Right lobe of liver (tissue), 6 donors: ENCODE measurements at regions not wholly inside any gene's neighbourhood (a gene's known extent, or its start where the extent isn't known, plus 50 kb on each side); places are given as distances from the start of the nearest gene placed in this dataset.
"Not testable (repeated sequence)": the region's sequence is repeated elsewhere in the genome, so short reads cannot be mapped to it uniquely, and the experiment has no call there.

Experiments used
- ATAC-seq, 4 donors: fragments of 200-7000 bp; cut with Tn5 transposase; one replicate each; pipeline ENCODE4 v1.9.1; 2020; ENCODE audit warnings: mild to moderate bottlenecking in 4 of 4, moderate library complexity in 4 of 4
- DNase-seq, 3 donors: peaks; one replicate each; pipeline ENCODE4 v3.0.0-alpha.2; 2020
- H3K27ac ChIP-seq, 3 donors: fragments of 200-600 bp; one replicate each; pipeline ENCODE4 v1.8.0; 2022
- H3K27me3 ChIP-seq, 2 donors: fragments of 200-600 bp; one replicate each; pipeline ENCODE4 v1.8.0; 2022
- H3K36me3 ChIP-seq, 4 donors: fragments of 200-600 bp; sonication (generic) in 1 of 4; one replicate each; pipeline versions ENCODE4 v1.5.1 to v1.8.0; 2017 to 2022; ENCODE audit warnings: control low read depth in 1 of 4
- H3K4me1 ChIP-seq, 4 donors: fragments of 200-600 bp; sonication (generic) in 1 of 4; one replicate each; pipeline versions ENCODE4 v1.5.1 to v1.8.0; 2017 to 2022; ENCODE audit warnings: control low read depth in 1 of 4
- H3K4me3 ChIP-seq, 3 donors: fragments of 200-600 bp; one replicate each; pipeline ENCODE4 v1.8.0; 2022
- H3K9me3 ChIP-seq, 4 donors: fragments of 200-600 bp; sonication (generic) in 1 of 4; one replicate each; pipeline versions ENCODE4 v1.5.1 to v1.8.0; 2017 to 2022; ENCODE audit warnings: control low read depth in 1 of 4
- CTCF ChIP-seq, 4 donors: fragments of 200-600 bp in 3 of 4; fragments of 450-650 bp in 1 of 4; IDR thresholded peaks; one replicate each; pipeline versions ENCODE4 v1.5.1 to v1.8.0; 2016 to 2022; ENCODE audit warnings: antibody characterized with exemption in 4 of 4, mild to moderate bottlenecking in 2 of 4
- POLR2A ChIP-seq: fragments of 450-650 bp; IDR thresholded peaks from one replicate; pipeline ENCODE4 v1.6.1; 2017; ENCODE audit warnings: antibody characterized with exemption, mild to moderate bottlenecking
- WGBS: methylation state at CpG from one replicate; pipeline ENCODE4 v1.1.6; 2018; ENCODE audit warnings: low coverage, low lambda C conversion rate; ENCODE audit not compliant: insufficient coverage; ENCODE audit errors: missing lambda C conversion rate; 5-methylcytosine and 5-hydroxymethylcytosine counted together
- intact Hi-C, 2 donors: fragments of 100-400 bp; cut with DNase I; formaldehyde crosslinking; loops; one replicate each; pipeline versions ENCODE4 v1.11.2 to v1.14.1; 2022
- donor health status: DM: no; HTN: yes; CAD: no.
- donor health status: DM: no; HTN: no; CAD: no.
- donor health status: DM: no; HTN: no; CAD: no.
- donor health status: DM: no; HTN: yes; CAD: no.
- donor health status: DM: no; HTN: yes; CAD: no.

DNA sequence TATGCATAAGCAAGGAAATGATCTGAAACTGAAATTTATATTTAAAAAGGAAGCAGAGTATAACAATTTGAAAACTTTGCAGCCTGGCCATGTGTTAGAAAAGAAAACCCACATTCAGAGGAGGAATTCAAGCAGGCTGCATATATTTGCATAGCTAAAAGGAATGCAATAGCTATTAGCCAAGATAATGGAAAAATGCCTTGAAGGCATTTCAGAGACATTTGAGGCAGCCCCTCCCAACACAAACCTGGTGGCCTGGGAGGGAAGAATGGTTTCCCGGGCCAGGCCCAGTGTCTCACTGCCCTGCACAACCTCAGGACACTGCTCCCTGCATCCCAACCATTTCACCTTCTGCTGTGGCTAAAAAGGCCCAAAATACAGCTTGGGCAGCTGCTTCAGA, 136.8 kb downstream of the TYW3 start:
- intact Hi-C loops = no loop called here
- ATAC-seq (no peak), DNase-seq (no peak)
- Histone ChIP-seq H3K4me1 (no peaks in the 10 kb centered on the region), H3K9me3 (no peaks in the 10 kb centered on the region), H3K4me3 (no peak overlapping the region), H3K36me3 (no peaks in the 10 kb centered on the region), H3K27me3 (no peaks in the 10 kb centered on the region), H3K27ac (no peak overlapping the region)
- TF ChIP-seq POLR2A (no peak), CTCF (IDR thresholded peaks at IDR 0.05) (no peak)
- no CpG with 5 or more reads among the region's 1 CpG for WGBS

DNA sequence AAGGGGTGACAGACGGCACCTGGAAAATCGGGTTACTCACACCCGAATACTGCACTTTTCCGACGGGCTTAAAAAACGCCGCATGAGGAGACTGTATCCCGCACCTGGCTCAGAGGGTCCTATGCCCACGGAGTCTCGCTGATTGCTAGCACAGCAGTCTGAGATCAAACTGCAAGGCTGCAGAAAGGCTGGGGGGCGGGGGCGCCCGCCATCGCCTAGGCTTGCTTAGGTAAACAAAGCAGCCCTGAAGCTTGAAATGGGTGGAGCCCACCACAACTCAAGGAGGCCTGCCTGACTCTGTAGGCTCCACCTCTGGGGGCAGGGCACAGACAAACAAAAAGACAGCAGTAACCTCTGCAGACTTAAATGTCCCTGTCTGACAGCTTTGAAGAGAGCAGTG, 144.4 kb downstream of the TYW3 start:
- H3K9me3 ChIP-seq, DNase-seq, H3K4me1 ChIP-seq, H3K27me3 ChIP-seq, H3K27ac ChIP-seq, H3K36me3 ChIP-seq, ATAC-seq, intact Hi-C loops, H3K4me3 ChIP-seq: not testable (repeated sequence)
- WGBS = no CpG with 5 or more reads among the region's 14 CpGs

DNA sequence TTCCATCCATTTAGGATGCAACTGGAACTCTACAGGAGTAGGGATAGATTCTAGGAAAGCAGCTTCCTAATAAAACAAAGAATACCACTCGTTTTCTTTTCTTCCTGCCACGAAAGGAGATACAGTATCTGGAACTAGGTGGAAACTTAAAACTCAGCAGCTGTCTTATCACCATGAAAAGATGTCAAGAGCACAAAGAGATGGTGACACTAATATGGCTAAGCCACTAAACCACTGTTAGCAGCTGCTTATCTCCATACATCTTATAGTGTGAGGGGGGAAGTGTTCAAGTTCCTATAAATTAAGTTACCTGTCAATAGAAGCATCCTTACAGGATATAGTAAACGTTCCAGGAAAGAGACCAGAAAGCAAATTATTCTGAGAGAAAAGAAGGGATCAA, 162.5 kb downstream of the TYW3 start:
- intact Hi-C loops = no loop called here
- Histone ChIP-seq H3K4me3 (no peak overlapping the region), H3K9me3 (no peaks in the 10 kb centered on the region), H3K36me3 (no peaks in the 10 kb centered on the region), H3K27ac (no peak overlapping the region), H3K4me1 (no peaks in the 10 kb centered on the region), H3K27me3 (no peaks in the 10 kb centered on the region)
- TF ChIP-seq POLR2A = no peak
- TF ChIP-seq CTCF (IDR thresholded peaks at IDR 0.05) = no peak
- ATAC-seq (no peak), DNase-seq (no peak)
- 26% methylated on average over 3 of the region's 3 CpGs for WGBS

DNA sequence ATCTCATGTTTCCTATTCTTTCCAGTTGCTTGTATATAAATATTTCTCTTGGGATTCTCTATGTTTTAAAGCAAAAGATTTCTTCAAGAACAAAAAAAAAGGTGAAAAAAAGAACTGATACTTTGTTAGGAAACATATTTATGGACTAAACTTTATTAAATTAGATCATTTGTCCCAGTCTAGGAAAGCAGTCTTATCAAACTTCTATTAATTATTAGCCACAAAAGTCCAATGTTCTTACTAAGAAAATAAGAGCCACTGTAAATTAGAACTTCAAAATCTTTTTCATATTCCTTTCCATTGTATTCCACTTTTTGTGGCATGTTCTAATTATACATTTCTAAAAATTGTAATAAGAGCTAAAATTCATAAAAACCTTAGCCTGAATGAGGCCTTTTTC, 175.2 kb downstream of the TYW3 start:
- H3K36me3 ChIP-seq = no peaks in the 10 kb centered on the region
- H3K27ac ChIP-seq = no peak overlapping the region
- intact Hi-C loops = no loop called here
- H3K27me3 ChIP-seq = peaks cover 0 to 4% of the 10 kb centered on the region in 2 donors
- DNase-seq (no peak), ATAC-seq (peak in 3 of 4 donors; percentile 38 to 80 (median 61))
- peaks cover 0 to 2% (median 0%) of the 10 kb centered on the region in 4 donors for H3K9me3 ChIP-seq
- no peak overlapping the region for H3K4me3 ChIP-seq
- TF ChIP-seq POLR2A (no peak), CTCF (IDR thresholded peaks at IDR 0.05) (no peak)
- H3K4me1 ChIP-seq = peaks cover 0 to 5% (median 0%) of the 10 kb centered on the region in 4 donors

DNA sequence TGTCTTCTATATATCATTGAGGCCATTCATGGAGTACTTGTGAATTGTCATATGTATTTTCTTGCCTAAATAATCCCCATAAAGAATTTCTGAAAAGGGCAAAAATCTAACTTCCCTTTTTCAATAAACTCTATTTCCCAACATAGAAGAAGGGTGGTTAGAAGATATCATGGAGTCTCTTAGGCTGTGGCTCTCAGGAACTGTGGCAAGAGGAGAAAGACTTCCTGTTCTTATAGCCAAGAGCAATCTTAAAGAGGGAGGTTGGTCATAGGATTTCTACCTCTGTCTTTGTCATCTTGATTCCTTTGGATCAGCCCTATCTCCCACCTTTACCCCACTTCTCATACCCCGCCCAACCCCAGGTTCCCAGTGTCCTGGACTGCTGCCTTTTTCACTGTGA, 175.8 kb downstream of the TYW3 start:
- no peak for ATAC-seq

More for the DNA sequence above, 175.8 kb downstream of the TYW3 start:
- DNase-seq = no peak
- no peak overlapping the region for H3K27ac ChIP-seq
- peaks cover 0 to 2% (median 0%) of the 10 kb centered on the region in 4 donors for H3K9me3 ChIP-seq
- intact Hi-C loops = no loop called here
- H3K4me1 ChIP-seq = peaks cover 0 to 5% (median 0%) of the 10 kb centered on the region in 4 donors
- 67% methylated on average over 1 of the region's 1 CpG for WGBS
- no peak overlapping the region for H3K4me3 ChIP-seq
- peaks cover 0 to 4% of the 10 kb centered on the region in 2 donors for H3K27me3 ChIP-seq
- no peaks in the 10 kb centered on the region for H3K36me3 ChIP-seq
- TF ChIP-seq POLR2A (no peak), CTCF (IDR thresholded peaks at IDR 0.05) (no peak)
